K562 (cell line): ENCODE measurements at regions not wholly inside any gene's neighbourhood (a gene's known extent, or its start where the extent isn't known, plus 50 kb on each side); places are given as distances from the start of the nearest gene placed in this dataset.

Source experiments
- ATAC-seq: fragments of 200-7000 bp; cut with Tn5 transposase; 3 replicates; pipeline ENCODE4 v1.9.1; 2020; ENCODE audit warnings: moderate library complexity
- BruUV-seq: library from RNA; stranded (reverse); fragments of 400-500 nt; replicated peaks from 2 replicates; lab custom pipeline; 2021; lab: Mats Ljungman, UMichigan
- CTCF ChIA-PET: fragments of 300-600 bp; formaldehyde crosslinking; extraction: SDS; loops from one replicate; lab custom pipeline; 2021; ENCODE audit warnings: low intra/inter-chr PET ratio; lab: Yijun Ruan, JAX
- POLR2A ChIA-PET: fragments of 300-600, 350-650 bp; sonication (Branson Sonifier 250); formaldehyde crosslinking; extraction: SDS; loops from one replicate; lab custom pipeline; 2021; ENCODE audit warnings: antibody characterized with exemption, inconsistent platforms; lab: Yijun Ruan, JAX
- DNase-seq, 4 experiments: peaks; one replicate each; pipeline versions ENCODE4 v3.0.0 to v3.0.0-alpha.2; 2011 to 2018; ENCODE audit warnings: low spot score in 3 of 4, mixed read lengths in 3 of 4; ENCODE audit errors: extremely low read depth in 1 of 4
- FAIRE-seq: peaks from 2 replicates; lab custom pipeline; 2011; peaks lifted over from hg19 to GRCh38; lab: Jason Lieb, UNC
- H2AFZ ChIP-seq: 2 replicates; pipeline ENCODE4 v1.6.0; 2011; ENCODE audit warnings: low read depth, low read length, control low read depth, inconsistent platforms
- H3K27ac ChIP-seq: fragments of 200-600 bp; 3 replicates; pipeline ENCODE4 v1.8.0; 2011; ENCODE audit warnings: low read depth, mild to moderate bottlenecking, control low read depth, inconsistent platforms, low read length, moderate library complexity, mixed read lengths; ENCODE audit errors: extremely low read depth
- H3K27me3 ChIP-seq, 2 experiments: fragments of 300-600 bp in 1 of 2; 2 replicates in 1 of 2; 3 replicates in 1 of 2; pipeline versions ENCODE4 v1.6.0 to v1.8.0; 2011; ENCODE audit warnings: inconsistent platforms in 2 of 2, low read length in 2 of 2, mild to moderate bottlenecking in 1 of 2, mixed read lengths in 1 of 2, moderate library complexity in 1 of 2; ENCODE audit not compliant: control insufficient read depth in 2 of 2, insufficient read depth in 2 of 2
- H3K36me3 ChIP-seq: fragments of 300-600 bp; 3 replicates; pipeline ENCODE4 v1.8.0; 2011; ENCODE audit warnings: mild to moderate bottlenecking, low read length, inconsistent platforms; ENCODE audit not compliant: control insufficient read depth, insufficient read depth
- H3K4me1 ChIP-seq, 2 experiments: fragments of 200-600 bp in 1 of 2; replicated peaks in 1 of 2; 2 replicates in 1 of 2; 3 replicates in 1 of 2; pipeline versions ENCODE4 v1.5.1 to v1.8.0; 2011; ENCODE audit warnings: inconsistent platforms in 2 of 2, low read length in 2 of 2, mild to moderate bottlenecking in 1 of 2, mixed read lengths in 1 of 2, moderate library complexity in 1 of 2; ENCODE audit not compliant: control insufficient read depth in 2 of 2, insufficient read depth in 2 of 2
- H3K4me2 ChIP-seq: 2 replicates; pipeline ENCODE4 v1.6.1; 2011; ENCODE audit warnings: low read length, control low read depth, inconsistent platforms, mixed read lengths; ENCODE audit not compliant: insufficient read depth
- H3K4me3 ChIP-seq: fragments of 200-600 bp; sonication (generic), shearing (Covaris generic); 2 replicates; pipeline ENCODE4 v1.5.1; 2016; ENCODE audit warnings: control low read depth, inconsistent platforms
- H3K79me2 ChIP-seq: fragments of 200-600 bp; 3 replicates; pipeline ENCODE4 v1.8.0; 2011; ENCODE audit warnings: low read length, inconsistent platforms; ENCODE audit not compliant: control insufficient read depth, insufficient read depth
- H3K9ac ChIP-seq, 2 experiments: 2 replicates each; pipeline versions ENCODE4 v1.6.0 to v1.6.1; 2011; ENCODE audit warnings: low read depth in 2 of 2, low read length in 2 of 2, control low read depth in 1 of 2, inconsistent platforms in 1 of 2, mild to moderate bottlenecking in 1 of 2, mixed read lengths in 1 of 2; ENCODE audit not compliant: insufficient read depth in 1 of 2
- H3K9me1 ChIP-seq: one replicate; pipeline ENCODE4 v1.6.0; 2011; ENCODE audit warnings: inconsistent platforms, mild to moderate bottlenecking, low read length, moderate library complexity; ENCODE audit not compliant: control insufficient read depth, insufficient read depth
- H3K9me3 ChIP-seq: replicated peaks from 2 replicates; pipeline ENCODE4 v1.5.1; 2011; ENCODE audit warnings: low read depth, low read length, inconsistent platforms; ENCODE audit not compliant: control insufficient read depth, insufficient read depth
- H4K20me1 ChIP-seq: replicated peaks from 2 replicates; pipeline ENCODE4 v1.6.1; 2011; ENCODE audit warnings: low read length, inconsistent platforms, mixed read lengths; ENCODE audit not compliant: control insufficient read depth, insufficient read depth
- JUND ChIP-seq, 2 experiments: IDR thresholded peaks; 2 replicates in 1 of 2; 3 replicates in 1 of 2; pipeline ENCODE4 v1.6.1; 2011; ENCODE audit warnings: borderline replicate concordance in 2 of 2, low read depth in 2 of 2, low read length in 2 of 2, improper control_type of control experiment in 1 of 2, missing biosample characterization in 1 of 2, missing genetic modification characterization in 1 of 2, missing genetic modification reagents in 1 of 2
- NFYB ChIP-seq: IDR thresholded peaks from 2 replicates; pipeline ENCODE4 v1.6.1; 2011; ENCODE audit warnings: mild to moderate bottlenecking, moderate library complexity; ENCODE audit not compliant: insufficient read length; ENCODE audit errors: extremely low read depth
- SAFB2 ChIP-seq: fragments of 200-400 bp; formaldehyde crosslinking; IDR thresholded peaks from 2 replicates; pipeline ENCODE4 v1.6.1; 2018; ENCODE audit warnings: borderline replicate concordance, low read length, low read depth, moderate library complexity; ENCODE audit not compliant: severe bottlenecking
- TRIM28 ChIP-seq: fragments of 450-650 bp; IDR thresholded peaks from 2 replicates; pipeline ENCODE4 v1.6.1; 2017
- ZNF274 ChIP-seq: IDR thresholded peaks from 2 replicates; pipeline ENCODE4 v1.6.1; 2011; ENCODE audit warnings: low read depth, mild to moderate bottlenecking, low read length, moderate library complexity, borderline replicate concordance
- ZNF57 ChIP-seq: fragments of 450-650 bp; formaldehyde crosslinking; IDR thresholded peaks from 2 replicates; pipeline ENCODE4 v1.4.0; 2020; ENCODE audit warnings: mild to moderate bottlenecking, moderate library complexity
- WGBS: fragments of 100-300 bp; shearing (Covaris generic); methylation state at CpG from one replicate; pipeline ENCODE4 v1.1.6; 2016; ENCODE audit warnings: low coverage, mixed read lengths; ENCODE audit not compliant: insufficient coverage; ENCODE audit errors: missing lambda C conversion rate; 5-methylcytosine and 5-hydroxymethylcytosine counted together
- in situ Hi-C: fragments of 300-500 bp; cut with MboI; formaldehyde crosslinking; loops from 4 replicates; pipeline ENCODE4 v1.15.0; 2018; ENCODE audit warnings: inconsistent platforms, mixed read lengths
- intact Hi-C: fragments of 100-400 bp; cut with micrococcal nuclease; formaldehyde crosslinking; loops from 2 replicates; pipeline ENCODE4 v1.14.2; 2022
- TF ChIP-seq, protein P1 (sequence below): fragments of 250-450 bp; sonication (Bioruptor Pico); IDR thresholded peaks from 2 replicates; pipeline ENCODE4 v1.8.0; 2021; ENCODE audit warnings: moderate library complexity, mild to moderate bottlenecking, inconsistent platforms
- TF ChIP-seq, protein P2 (sequence below): fragments of 250-450 bp; sonication (Bioruptor Pico); IDR thresholded peaks from 2 replicates; pipeline ENCODE4 v1.5.0; 2020; ENCODE audit warnings: mild to moderate bottlenecking, borderline replicate concordance

DNA sequence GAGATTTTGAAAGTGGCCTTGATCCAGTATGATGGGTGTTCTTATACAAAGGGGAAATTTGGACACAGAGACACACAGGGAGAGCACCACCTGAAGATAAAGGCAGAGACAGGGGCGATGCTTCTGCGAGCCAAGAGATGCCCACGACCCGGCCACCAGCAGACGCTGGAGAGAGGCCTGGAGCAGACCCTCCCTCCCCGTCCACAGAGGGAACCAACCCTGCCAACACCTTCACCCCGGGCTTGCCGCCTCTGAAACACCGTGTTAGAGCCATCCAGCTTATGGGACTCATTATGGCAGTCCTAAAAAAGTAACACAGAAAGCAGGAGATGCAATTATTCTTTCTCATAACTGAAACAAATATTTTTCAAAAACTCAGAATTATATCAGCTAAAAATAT is 303.3 kb upstream of the SHH start:
- no peak for FAIRE-seq
- CTCF ChIA-PET, result no interaction called here
- Histone ChIP-seq H3K36me3 (no peaks in the 10 kb centered on the region), H3K4me3 (no peak overlapping the region), H3K27ac (no peak overlapping the region), H2AFZ (no peak overlapping the region), H3K9ac (no peak overlapping the region), H3K4me2 (no peak overlapping the region), H3K4me1 (no peaks in the 10 kb centered on the region), H4K20me1 (no peaks in the 10 kb centered on the region), H3K9me3 (no peaks in the 10 kb centered on the region), H3K27me3 (peaks cover 0 to 26% of the 10 kb centered on the region in 2 experiments; a peak in 2 of 5 replicates), H3K79me2 (no peaks in the 10 kb centered on the region), H3K9me1 (no peaks in the 10 kb centered on the region)
- intact Hi-C loops, result no loop called here
- no peak for ATAC-seq
- BruUV-seq, result no TSS peak
- no peak for DNase-seq
- 0% methylated on average over 9 of the region's 9 CpGs for WGBS
- in situ Hi-C loops, result no loop called here
- POLR2A ChIA-PET, result no interaction called here
- TF ChIP-seq, protein P1, sequence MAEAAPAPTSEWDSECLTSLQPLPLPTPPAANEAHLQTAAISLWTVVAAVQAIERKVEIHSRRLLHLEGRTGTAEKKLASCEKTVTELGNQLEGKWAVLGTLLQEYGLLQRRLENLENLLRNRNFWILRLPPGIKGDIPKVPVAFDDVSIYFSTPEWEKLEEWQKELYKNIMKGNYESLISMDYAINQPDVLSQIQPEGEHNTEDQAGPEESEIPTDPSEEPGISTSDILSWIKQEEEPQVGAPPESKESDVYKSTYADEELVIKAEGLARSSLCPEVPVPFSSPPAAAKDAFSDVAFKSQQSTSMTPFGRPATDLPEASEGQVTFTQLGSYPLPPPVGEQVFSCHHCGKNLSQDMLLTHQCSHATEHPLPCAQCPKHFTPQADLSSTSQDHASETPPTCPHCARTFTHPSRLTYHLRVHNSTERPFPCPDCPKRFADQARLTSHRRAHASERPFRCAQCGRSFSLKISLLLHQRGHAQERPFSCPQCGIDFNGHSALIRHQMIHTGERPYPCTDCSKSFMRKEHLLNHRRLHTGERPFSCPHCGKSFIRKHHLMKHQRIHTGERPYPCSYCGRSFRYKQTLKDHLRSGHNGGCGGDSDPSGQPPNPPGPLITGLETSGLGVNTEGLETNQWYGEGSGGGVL (CRISPR knock-in tag), result no peak
- TF ChIP-seq ZNF274 (no peak), ZNF57 (CRISPR knock-in tag) (no peak), TRIM28 (no peak), JUND (IDR thresholded peaks at IDR 0.05; ENCODE audit: borderline replicate concordance, low read depth, low read length) (no peak), JUND (tag; IDR thresholded peaks at IDR 0.05; ENCODE audit: borderline replicate concordance, low read depth, low read length) (no peak), SAFB2 (no peak), NFYB (no peak)
- TF ChIP-seq, protein P2, sequence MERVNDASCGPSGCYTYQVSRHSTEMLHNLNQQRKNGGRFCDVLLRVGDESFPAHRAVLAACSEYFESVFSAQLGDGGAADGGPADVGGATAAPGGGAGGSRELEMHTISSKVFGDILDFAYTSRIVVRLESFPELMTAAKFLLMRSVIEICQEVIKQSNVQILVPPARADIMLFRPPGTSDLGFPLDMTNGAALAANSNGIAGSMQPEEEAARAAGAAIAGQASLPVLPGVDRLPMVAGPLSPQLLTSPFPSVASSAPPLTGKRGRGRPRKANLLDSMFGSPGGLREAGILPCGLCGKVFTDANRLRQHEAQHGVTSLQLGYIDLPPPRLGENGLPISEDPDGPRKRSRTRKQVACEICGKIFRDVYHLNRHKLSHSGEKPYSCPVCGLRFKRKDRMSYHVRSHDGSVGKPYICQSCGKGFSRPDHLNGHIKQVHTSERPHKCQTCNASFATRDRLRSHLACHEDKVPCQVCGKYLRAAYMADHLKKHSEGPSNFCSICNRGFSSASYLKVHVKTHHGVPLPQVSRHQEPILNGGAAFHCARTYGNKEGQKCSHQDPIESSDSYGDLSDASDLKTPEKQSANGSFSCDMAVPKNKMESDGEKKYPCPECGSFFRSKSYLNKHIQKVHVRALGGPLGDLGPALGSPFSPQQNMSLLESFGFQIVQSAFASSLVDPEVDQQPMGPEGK, result no peak
